ENCODE measurements at regions not wholly inside any gene's neighbourhood (a gene's known extent, or its start where the extent isn't known, plus 50 kb on each side); places are given as distances from the start of the nearest gene placed in this dataset.

GRCh38 chr1:83016354-83016849 lies 982.5 kb downstream of the TTLL7 start:
- no peak for ATAC-seq

GRCh38 chr1:83015163-83015562 lies 983.8 kb downstream of the TTLL7 start:
- ATAC-seq, result no peak

- ATAC-seq, result no peak
Observed at GRCh38 chr1:83012950-83013349, 986.0 kb downstream of the TTLL7 start.

GRCh38 chr1:83011265-83011664 lies 987.7 kb downstream of the TTLL7 start:
- ATAC-seq, result no peak

- no peak for ATAC-seq
Observed at GRCh38 chr1:83006271-83006670, 992.7 kb downstream of the TTLL7 start.

- no peak for ATAC-seq
Observed at GRCh38 chr1:83000286-83000685, 998.6 kb downstream of the TTLL7 start.

GRCh38 chr1:82995951-82996350 lies 1003.0 kb downstream of the TTLL7 start:
- ATAC-seq, result no peak

- no peak for ATAC-seq
Observed at GRCh38 chr1:82994616-82995263, 1004.2 kb downstream of the TTLL7 start.

- no peak for ATAC-seq
Observed at GRCh38 chr1:82991569-82991968, 1007.4 kb downstream of the TTLL7 start.

GRCh38 chr1:82979593-82980236 lies 1019.2 kb downstream of the TTLL7 start:
- no peak for ATAC-seq

- no peak for ATAC-seq
Observed at GRCh38 chr1:82978461-82979324, 1020.2 kb downstream of the TTLL7 start.

- no peak for ATAC-seq
Observed at GRCh38 chr1:82972841-82973553, 1025.9 kb downstream of the TTLL7 start.

GRCh38 chr1:82969340-82969739 lies 1029.6 kb downstream of the TTLL7 start:
- no peak for ATAC-seq

- no peak for ATAC-seq
Observed at GRCh38 chr1:82962658-82963057, 1036.3 kb downstream of the TTLL7 start.

- no peak for ATAC-seq
Observed at GRCh38 chr1:82950606-82951200, 1048.2 kb downstream of the TTLL7 start.

GRCh38 chr1:82948386-82948785 lies 1050.5 kb downstream of the TTLL7 start:
- ATAC-seq, result no peak

GRCh38 chr1:82947278-82947677 lies 1051.7 kb downstream of the TTLL7 start:
- ATAC-seq, result no peak

- ATAC-seq, result no peak
Observed at GRCh38 chr1:82946096-82946605, 1052.8 kb downstream of the TTLL7 start.

- ATAC-seq, result no peak
Observed at GRCh38 chr1:82944822-82945221, 1054.1 kb downstream of the TTLL7 start.

GRCh38 chr1:82934074-82934473 lies 1064.9 kb downstream of the TTLL7 start:
- no peak for ATAC-seq

- no peak for ATAC-seq
Observed at GRCh38 chr1:82932727-82933126, 1066.2 kb downstream of the TTLL7 start.

GRCh38 chr1:82932207-82932606 lies 1066.7 kb downstream of the TTLL7 start:
- no peak for ATAC-seq

Measured in activated CD4-positive, CD25-positive, alpha-beta regulatory T cell treated with anti-CD3 and anti-CD28 coated beads, Interleukin-2, amount 50 U/mL, for 24 hours (primary cell).